Neural progenitor cell (in vitro differentiated cells): ENCODE measurements at regions not wholly inside any gene's neighbourhood (a gene's known extent, or its start where the extent isn't known, plus 50 kb on each side); places are given as distances from the start of the nearest gene placed in this dataset.

Experiments
- EZH2 ChIP-seq: fragments of 200-600 bp; sonication (generic); IDR thresholded peaks from 2 replicates; pipeline ENCODE4 v1.6.1; 2017; ENCODE audit warnings: antibody characterized with exemption, mild to moderate bottlenecking, moderate library complexity
- TF ChIP-seq, protein P1 (sequence below): fragments of 200-600 bp; sonication (generic); IDR thresholded peaks from 2 replicates; pipeline ENCODE4 v1.5.1; 2017; ENCODE audit warnings: antibody characterized with exemption, mild to moderate bottlenecking

DNA sequence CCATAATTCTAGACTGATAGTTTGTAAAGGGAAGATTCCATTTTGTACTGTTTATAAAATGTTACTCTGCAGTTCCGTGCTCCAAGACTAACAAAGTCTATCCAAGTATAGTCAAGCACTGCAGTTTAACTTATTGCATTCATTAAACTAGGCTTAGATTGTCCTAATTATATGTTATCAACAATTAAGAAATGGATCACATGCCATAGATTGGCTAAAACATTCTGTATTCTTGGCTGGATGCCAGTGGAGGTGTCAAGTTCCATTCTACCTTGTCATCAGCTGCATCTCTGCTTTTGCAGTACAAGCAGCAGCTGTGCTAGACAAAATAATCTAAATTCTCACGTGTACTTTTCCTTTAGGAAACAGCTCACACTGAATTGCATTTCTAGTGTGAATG, 69.4 kb upstream of the MEF2C start:
- TF ChIP-seq, protein P1, sequence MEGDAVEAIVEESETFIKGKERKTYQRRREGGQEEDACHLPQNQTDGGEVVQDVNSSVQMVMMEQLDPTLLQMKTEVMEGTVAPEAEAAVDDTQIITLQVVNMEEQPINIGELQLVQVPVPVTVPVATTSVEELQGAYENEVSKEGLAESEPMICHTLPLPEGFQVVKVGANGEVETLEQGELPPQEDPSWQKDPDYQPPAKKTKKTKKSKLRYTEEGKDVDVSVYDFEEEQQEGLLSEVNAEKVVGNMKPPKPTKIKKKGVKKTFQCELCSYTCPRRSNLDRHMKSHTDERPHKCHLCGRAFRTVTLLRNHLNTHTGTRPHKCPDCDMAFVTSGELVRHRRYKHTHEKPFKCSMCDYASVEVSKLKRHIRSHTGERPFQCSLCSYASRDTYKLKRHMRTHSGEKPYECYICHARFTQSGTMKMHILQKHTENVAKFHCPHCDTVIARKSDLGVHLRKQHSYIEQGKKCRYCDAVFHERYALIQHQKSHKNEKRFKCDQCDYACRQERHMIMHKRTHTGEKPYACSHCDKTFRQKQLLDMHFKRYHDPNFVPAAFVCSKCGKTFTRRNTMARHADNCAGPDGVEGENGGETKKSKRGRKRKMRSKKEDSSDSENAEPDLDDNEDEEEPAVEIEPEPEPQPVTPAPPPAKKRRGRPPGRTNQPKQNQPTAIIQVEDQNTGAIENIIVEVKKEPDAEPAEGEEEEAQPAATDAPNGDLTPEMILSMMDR = no peak
- TF ChIP-seq EZH2 = no peak
